SK-N-SH treated with all-trans-retinoic acid at 6 μM for 48 hours (cell line): ENCODE measurements at regions not wholly inside any gene's neighbourhood (a gene's known extent, or its start where the extent isn't known, plus 50 kb on each side); places are given as distances from the start of the nearest gene placed in this dataset.

Source experiments
- ARNTL ChIP-seq: fragments of 450-650 bp; formaldehyde crosslinking; IDR thresholded peaks from 2 replicates; pipeline ENCODE4 v1.5.0; 2020; ENCODE audit warnings: low read depth, mild to moderate bottlenecking, moderate library complexity, borderline replicate concordance
- BACH2 ChIP-seq: fragments of 250-450 bp; sonication (Bioruptor Pico); IDR thresholded peaks from 2 replicates; pipeline ENCODE4 v1.9.0; 2021; ENCODE audit warnings: mild to moderate bottlenecking, borderline replicate concordance
- GLIS3 ChIP-seq: fragments of 250-450 bp; sonication (Bioruptor Pico); IDR thresholded peaks from 2 replicates; pipeline ENCODE4 v1.5.0; 2020; ENCODE audit warnings: mild to moderate bottlenecking, moderate library complexity
- TSHZ2 ChIP-seq: fragments of 250-450 bp; sonication (Bioruptor Pico); IDR thresholded peaks from 2 replicates; pipeline ENCODE4 v1.5.0; 2020; ENCODE audit warnings: mild to moderate bottlenecking, moderate library complexity

DNA sequence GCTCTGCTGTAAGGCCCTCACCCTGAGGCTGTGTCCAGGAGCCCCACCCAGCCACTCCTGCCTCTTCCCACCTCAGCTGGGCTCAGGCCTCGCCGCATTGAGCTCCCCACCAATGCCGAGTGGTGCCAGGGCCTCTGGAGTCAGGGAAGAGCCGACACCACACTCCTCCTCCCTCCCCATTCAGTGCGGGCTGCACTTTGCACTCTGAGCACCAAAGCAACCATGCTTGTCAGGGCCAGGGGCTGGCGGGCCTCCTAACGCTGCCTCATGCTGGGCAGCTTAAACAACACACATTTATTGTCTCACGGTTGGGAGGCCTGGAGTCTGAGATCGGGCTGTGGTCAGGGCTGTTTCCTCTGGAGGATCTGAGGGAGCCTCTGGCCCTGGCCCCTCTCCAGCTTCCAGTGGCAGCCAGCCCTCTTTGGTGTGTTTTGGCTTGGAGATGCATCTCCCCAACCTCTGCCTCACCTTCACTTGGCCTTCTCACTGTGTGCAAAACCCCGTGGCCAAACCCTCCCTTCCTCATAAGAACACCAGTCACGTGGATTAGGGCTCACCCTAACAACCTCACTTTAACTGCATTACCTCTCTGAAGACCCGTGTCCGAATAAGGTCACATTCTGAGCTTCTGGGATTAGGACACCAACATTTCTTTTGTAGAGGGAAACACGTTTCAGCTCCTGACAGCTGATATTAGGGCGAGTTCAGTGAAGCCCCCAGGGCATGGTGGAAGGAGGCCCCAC lies 157.8 kb downstream of the MED10 start:
- TF ChIP-seq GLIS3: no peak
- TF ChIP-seq BACH2 (CRISPR knock-in tag): no peak
- no peak for TF ChIP-seq TSHZ2 (CRISPR knock-in tag)
- TF ChIP-seq ARNTL: no peak
